Mesothelial cell of epicardium (in vitro differentiated cells): ENCODE measurements at regions not wholly inside any gene's neighbourhood (a gene's known extent, or its start where the extent isn't known, plus 50 kb on each side); places are given as distances from the start of the nearest gene placed in this dataset.
A peak's percentile ranks its signal among the peaks of the same experiment; 100 is the strongest.

Source experiments
- DNase-seq, 2 experiments: peaks; one replicate each; pipeline ENCODE4 v3.0.0; 2021; ENCODE audit warnings: low spot score in 2 of 2; ENCODE audit not compliant: unreplicated experiment in 2 of 2
- H3K27ac Mint-ChIP-seq: 2 replicates; pipeline ENCODE4 v1.8.0; 2021; ENCODE audit warnings: mixed read lengths
- H3K27me3 Mint-ChIP-seq: 2 replicates; pipeline ENCODE4 v1.8.0; 2021; ENCODE audit warnings: low read depth, mixed read lengths
- H3K36me3 Mint-ChIP-seq: 2 replicates; pipeline ENCODE4 v1.8.0; 2021; ENCODE audit warnings: mixed read lengths
- H3K4me1 Mint-ChIP-seq: 2 replicates; pipeline ENCODE4 v1.8.0; 2021; ENCODE audit warnings: mixed read lengths
- H3K4me3 Mint-ChIP-seq: 2 replicates; pipeline ENCODE4 v1.8.0; 2021; ENCODE audit warnings: mild to moderate bottlenecking, moderate library complexity, mixed read lengths
- H3K9me3 Mint-ChIP-seq: 2 replicates; pipeline ENCODE4 v1.8.0; 2021; ENCODE audit warnings: mixed read lengths
- CTCF ChIP-seq: fragments of 200-600 bp; sonication (generic); IDR thresholded peaks from one replicate; pipeline ENCODE4 v1.5.0; 2021; ENCODE audit warnings: antibody characterized with exemption; ENCODE audit not compliant: unreplicated experiment

- H3K27me3 Mint-ChIP-seq: no peaks in the 10 kb centered on the region
- no peak for TF ChIP-seq CTCF
- DNase-seq: no peak
- H3K4me3 Mint-ChIP-seq: no peak overlapping the region
- peak overlapping the region; percentile 56 for H3K27ac Mint-ChIP-seq
- H3K4me1 Mint-ChIP-seq: peaks cover 40% of the 10 kb centered on the region
- H3K9me3 Mint-ChIP-seq: no peaks in the 10 kb centered on the region
- no peaks in the 10 kb centered on the region for H3K36me3 Mint-ChIP-seq
Measured at GRCh38 chr4:182179751-182180150, 63.5 kb upstream of the TENM3 start.

GRCh38 chr4:182185491-182185890, 57.7 kb upstream of the TENM3 start:
- H3K9me3 Mint-ChIP-seq: no peaks in the 10 kb centered on the region
- TF ChIP-seq CTCF: no peak
- no peak overlapping the region for H3K4me3 Mint-ChIP-seq
- H3K27me3 Mint-ChIP-seq: no peaks in the 10 kb centered on the region
- H3K36me3 Mint-ChIP-seq: no peaks in the 10 kb centered on the region
- H3K27ac Mint-ChIP-seq: no peak overlapping the region
- peaks cover 50% of the 10 kb centered on the region for H3K4me1 Mint-ChIP-seq
- DNase-seq: no peak

- Mint-ChIP-seq H3K27ac (no peak overlapping the region), H3K4me3 (no peak overlapping the region), H3K36me3 (no peaks in the 10 kb centered on the region), H3K4me1 (peaks cover 64% of the 10 kb centered on the region), H3K9me3 (no peaks in the 10 kb centered on the region), H3K27me3 (no peaks in the 10 kb centered on the region)
- no peak for TF ChIP-seq CTCF
- no peak for DNase-seq
Measured at GRCh38 chr4:182187674-182188073, 55.5 kb upstream of the TENM3 start.

- Mint-ChIP-seq H3K4me3 (no peak overlapping the region), H3K27me3 (no peaks in the 10 kb centered on the region), H3K9me3 (no peaks in the 10 kb centered on the region), H3K4me1 (peaks cover 67% of the 10 kb centered on the region), H3K27ac (no peak overlapping the region), H3K36me3 (no peaks in the 10 kb centered on the region)
- no peak for DNase-seq
- no peak for TF ChIP-seq CTCF
Measured at GRCh38 chr4:182188622-182189021, 54.6 kb upstream of the TENM3 start.

GRCh38 chr4:182189103-182189878, 53.9 kb upstream of the TENM3 start:
- no peaks in the 10 kb centered on the region for H3K27me3 Mint-ChIP-seq

More at GRCh38 chr4:182189103-182189878, 53.9 kb upstream of the TENM3 start:
- no peak for TF ChIP-seq CTCF
- H3K4me1 Mint-ChIP-seq: peaks cover 68% of the 10 kb centered on the region
- DNase-seq: no peak
- no peaks in the 10 kb centered on the region for H3K9me3 Mint-ChIP-seq
- no peak overlapping the region for H3K4me3 Mint-ChIP-seq
- no peaks in the 10 kb centered on the region for H3K36me3 Mint-ChIP-seq
- peak overlapping the region; percentile 59 for H3K27ac Mint-ChIP-seq
